Loucy (cell line): ENCODE measurements at regions not wholly inside any gene's neighbourhood (a gene's known extent, or its start where the extent isn't known, plus 50 kb on each side); places are given as distances from the start of the nearest gene placed in this dataset.

Experiments used
- H2AFZ ChIP-seq: fragments of 200-600 bp; sonication (generic); 2 replicates; pipeline ENCODE4 v1.6.0; 2016; ENCODE audit warnings: antibody characterized with exemption, mild to moderate bottlenecking, low read length, moderate library complexity
- H3F3A ChIP-seq: fragments of 200-600 bp; 2 replicates; pipeline ENCODE4 v1.6.0; 2016; ENCODE audit warnings: antibody characterized with exemption, low read depth, mild to moderate bottlenecking
- H3K27me3 ChIP-seq: fragments of 200-600 bp; sonication (generic); 2 replicates; pipeline ENCODE4 v1.6.1; 2014; ENCODE audit warnings: low read length, mild to moderate bottlenecking; ENCODE audit not compliant: insufficient read depth, poor library complexity, severe bottlenecking
- H3K36me3 ChIP-seq: fragments of 200-600 bp; sonication (generic); 2 replicates; pipeline ENCODE4 v1.6.1; 2016; ENCODE audit warnings: low read length; ENCODE audit not compliant: insufficient read depth
- H3K4me1 ChIP-seq: fragments of 200-600 bp; sonication (generic); 2 replicates; pipeline ENCODE4 v1.5.1; 2014; ENCODE audit warnings: low read length, mild to moderate bottlenecking; ENCODE audit not compliant: insufficient read depth, poor library complexity, severe bottlenecking
- H3K4me2 ChIP-seq: fragments of 200-600 bp; sonication (generic); 2 replicates; pipeline ENCODE4 v1.6.0; 2014; ENCODE audit warnings: antibody characterized with exemption, low read length, low read depth, mild to moderate bottlenecking; ENCODE audit not compliant: poor library complexity, severe bottlenecking
- H3K4me3 ChIP-seq: fragments of 200-600 bp; sonication (generic); 2 replicates; pipeline ENCODE4 v1.5.1; 2014; ENCODE audit warnings: low read length, mild to moderate bottlenecking, mixed read lengths; ENCODE audit not compliant: poor library complexity, severe bottlenecking
- H3K79me2 ChIP-seq: fragments of 200-600 bp; sonication (generic); 2 replicates; pipeline ENCODE4 v1.6.1; 2014; ENCODE audit warnings: low read length; ENCODE audit not compliant: insufficient read depth
- H3K9ac ChIP-seq: fragments of 200-600 bp; sonication (generic); 2 replicates; pipeline ENCODE4 v1.6.0; 2014; ENCODE audit warnings: mild to moderate bottlenecking, low read depth, low read length, moderate library complexity; ENCODE audit not compliant: poor library complexity, severe bottlenecking
- H3K9me2 ChIP-seq: fragments of 200-600 bp; sonication (generic); replicated peaks from 2 replicates; pipeline ENCODE4 v1.6.1; 2016; ENCODE audit warnings: low read depth, low read length, mixed read lengths
- H3K9me3 ChIP-seq: fragments of 200-600 bp; sonication (generic); 2 replicates; pipeline ENCODE4 v1.6.1; 2014; ENCODE audit warnings: mild to moderate bottlenecking, antibody characterized with exemption, low read length, low read depth; ENCODE audit not compliant: insufficient read depth
- H4K20me1 ChIP-seq: fragments of 200-600 bp; sonication (generic); 2 replicates; pipeline ENCODE4 v1.6.0; 2014; ENCODE audit warnings: antibody characterized with exemption, low read length, mild to moderate bottlenecking; ENCODE audit not compliant: insufficient read depth, poor library complexity, severe bottlenecking
- EZH2phosphoT487 ChIP-seq: fragments of 200-600 bp; IDR thresholded peaks from 2 replicates; pipeline ENCODE4 v1.6.1; 2018; ENCODE audit warnings: antibody characterized with exemption, mild to moderate bottlenecking, moderate library complexity, borderline replicate concordance
- TF ChIP-seq, protein P1 (sequence below): fragments of 200-600 bp; sonication (generic); conservative IDR thresholded peaks from 2 replicates; pipeline ENCODE4 v1.5.1; 2014; ENCODE audit warnings: mild to moderate bottlenecking, antibody characterized with exemption, low read length

DNA sequence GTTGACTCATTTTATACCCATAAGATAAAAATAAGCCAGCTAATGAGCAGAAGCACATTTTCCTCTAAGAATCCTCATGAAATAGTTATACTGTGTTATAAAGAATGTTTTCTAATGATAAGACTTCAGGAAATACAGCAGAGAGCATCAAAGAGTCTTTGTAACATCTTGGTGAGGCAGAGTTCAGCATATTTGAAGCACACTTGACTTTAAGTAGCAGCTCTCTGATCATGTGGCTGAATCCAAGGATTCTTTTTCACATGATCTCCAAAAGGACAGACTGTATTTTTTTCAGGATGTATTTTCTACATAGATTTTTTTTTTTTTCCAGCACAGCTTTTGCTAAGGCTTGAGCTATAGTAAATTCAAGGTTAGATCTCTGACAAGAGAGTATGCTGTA lies 195.1 kb downstream of the SI start:
- Histone ChIP-seq H2AFZ (no peak overlapping the region), H3K4me2 (no peak overlapping the region), H3K27me3 (no peaks in the 10 kb centered on the region)

DNA sequence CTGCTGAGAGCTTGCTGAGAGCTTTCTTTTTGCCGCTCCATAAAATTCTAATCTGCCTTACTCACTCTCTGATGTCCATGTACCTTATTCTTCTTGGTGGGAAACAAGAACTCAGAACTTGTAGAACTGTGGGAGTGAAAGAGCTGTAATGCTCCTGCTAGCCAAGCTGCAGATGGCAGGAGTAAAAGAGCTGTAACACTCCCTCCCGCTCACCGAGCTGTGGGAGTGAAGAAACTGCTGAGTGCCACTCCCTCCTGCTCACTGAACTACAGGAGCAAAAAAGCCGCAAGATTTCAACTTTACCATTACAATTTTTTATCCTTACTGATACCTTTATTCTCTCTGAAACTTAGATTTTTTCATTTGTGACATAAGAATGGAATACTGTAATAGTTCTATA lies 199.1 kb downstream of the SI start:
- Histone ChIP-seq H3K9me2 (no peaks in the 10 kb centered on the region), H2AFZ (no peak overlapping the region)
- TF ChIP-seq, protein P1, sequence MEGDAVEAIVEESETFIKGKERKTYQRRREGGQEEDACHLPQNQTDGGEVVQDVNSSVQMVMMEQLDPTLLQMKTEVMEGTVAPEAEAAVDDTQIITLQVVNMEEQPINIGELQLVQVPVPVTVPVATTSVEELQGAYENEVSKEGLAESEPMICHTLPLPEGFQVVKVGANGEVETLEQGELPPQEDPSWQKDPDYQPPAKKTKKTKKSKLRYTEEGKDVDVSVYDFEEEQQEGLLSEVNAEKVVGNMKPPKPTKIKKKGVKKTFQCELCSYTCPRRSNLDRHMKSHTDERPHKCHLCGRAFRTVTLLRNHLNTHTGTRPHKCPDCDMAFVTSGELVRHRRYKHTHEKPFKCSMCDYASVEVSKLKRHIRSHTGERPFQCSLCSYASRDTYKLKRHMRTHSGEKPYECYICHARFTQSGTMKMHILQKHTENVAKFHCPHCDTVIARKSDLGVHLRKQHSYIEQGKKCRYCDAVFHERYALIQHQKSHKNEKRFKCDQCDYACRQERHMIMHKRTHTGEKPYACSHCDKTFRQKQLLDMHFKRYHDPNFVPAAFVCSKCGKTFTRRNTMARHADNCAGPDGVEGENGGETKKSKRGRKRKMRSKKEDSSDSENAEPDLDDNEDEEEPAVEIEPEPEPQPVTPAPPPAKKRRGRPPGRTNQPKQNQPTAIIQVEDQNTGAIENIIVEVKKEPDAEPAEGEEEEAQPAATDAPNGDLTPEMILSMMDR: no peak
- no peak for TF ChIP-seq EZH2phosphoT487

More for the DNA sequence above, 195.1 kb downstream of the SI start:
- no peak overlapping the region for H3K9ac ChIP-seq
- no peaks in the 10 kb centered on the region for H3F3A ChIP-seq
- no peaks in the 10 kb centered on the region for H3K79me2 ChIP-seq
- H3K36me3 ChIP-seq: no peaks in the 10 kb centered on the region
- no peaks in the 10 kb centered on the region for H3K9me3 ChIP-seq
- H3K4me3 ChIP-seq: no peak overlapping the region
- no peak for TF ChIP-seq EZH2phosphoT487
- TF ChIP-seq, protein P1: no peak
- H3K4me1 ChIP-seq: no peaks in the 10 kb centered on the region
- H4K20me1 ChIP-seq: no peaks in the 10 kb centered on the region
- no peaks in the 10 kb centered on the region for H3K9me2 ChIP-seq

DNA sequence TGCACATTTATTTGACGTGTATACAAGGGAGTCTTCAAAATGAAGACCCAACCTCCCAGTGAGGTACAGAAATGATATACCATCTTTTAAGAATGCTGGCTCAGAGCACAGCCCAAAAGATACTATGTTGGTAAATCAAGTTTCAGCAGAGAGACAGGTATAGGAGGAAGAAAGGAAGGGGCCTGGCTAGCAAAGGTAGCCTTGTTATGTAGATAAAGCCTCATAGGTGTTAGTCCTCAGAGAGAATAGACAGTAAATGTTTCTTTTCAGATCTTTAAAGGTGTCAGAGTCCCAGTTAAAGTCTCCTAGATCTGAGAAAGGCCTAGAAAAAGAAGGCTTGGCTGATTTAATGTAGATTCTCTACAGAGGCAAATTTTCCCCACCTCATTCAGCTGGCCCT lies 213.8 kb downstream of the SI start:
- Histone ChIP-seq H3K27me3 (no peaks in the 10 kb centered on the region), H3K79me2 (no peaks in the 10 kb centered on the region), H3K9ac (no peak overlapping the region), H3K9me3 (no peaks in the 10 kb centered on the region), H3K4me2 (no peak overlapping the region), H3K4me3 (no peak overlapping the region), H4K20me1 (no peaks in the 10 kb centered on the region), H2AFZ (no peak overlapping the region), H3K36me3 (no peaks in the 10 kb centered on the region), H3F3A (no peaks in the 10 kb centered on the region), H3K4me1 (no peaks in the 10 kb centered on the region), H3K9me2 (no peaks in the 10 kb centered on the region)
- TF ChIP-seq, protein P1: no peak
- TF ChIP-seq EZH2phosphoT487: no peak

More for the DNA sequence above, 199.1 kb downstream of the SI start:
- no peaks in the 10 kb centered on the region for H3K4me1 ChIP-seq
- no peaks in the 10 kb centered on the region for H3F3A ChIP-seq
- H3K4me3 ChIP-seq: no peak overlapping the region
- no peaks in the 10 kb centered on the region for H4K20me1 ChIP-seq
- no peak overlapping the region for H3K9ac ChIP-seq
- H3K27me3 ChIP-seq: no peaks in the 10 kb centered on the region
- no peaks in the 10 kb centered on the region for H3K79me2 ChIP-seq
- no peaks in the 10 kb centered on the region for H3K9me3 ChIP-seq
- no peaks in the 10 kb centered on the region for H3K36me3 ChIP-seq
- no peak overlapping the region for H3K4me2 ChIP-seq
